ENCODE measurements at regions not wholly inside any gene's neighbourhood (a gene's known extent, or its start where the extent isn't known, plus 50 kb on each side); places are given as distances from the start of the nearest gene placed in this dataset.

- no peak for DNase-seq
These were observed 123.3 kb upstream of the THY1 start for GRCh38 chr11:119545978-119546915.

- no peak for DNase-seq
These were observed 117.6 kb upstream of the THY1 start for GRCh38 chr11:119540370-119541125.

- DNase-seq, result no peak
These were observed 116.6 kb upstream of the THY1 start for GRCh38 chr11:119539583-119539982.

- no peak for DNase-seq
These were observed 115.8 kb upstream of the THY1 start for GRCh38 chr11:119538753-119539152.

- DNase-seq, result no peak
These were observed 114.6 kb upstream of the THY1 start for GRCh38 chr11:119537306-119538253.

- no peak for DNase-seq
These were observed 113.8 kb upstream of the THY1 start for GRCh38 chr11:119536801-119537200.

GRCh38 chr11:119533921-119534736, 111.2 kb upstream of the THY1 start:
- DNase-seq, result peak in 3 of 5 donors; percentile 10 to 36 (median 15)

- no peak for DNase-seq
These were observed 110.5 kb upstream of the THY1 start for GRCh38 chr11:119533462-119533861.

- no peak for DNase-seq
These were observed 109.6 kb upstream of the THY1 start for GRCh38 chr11:119532551-119532950.

GRCh38 chr11:119531623-119532022, 108.7 kb upstream of the THY1 start:
- no peak for DNase-seq

GRCh38 chr11:119531056-119531455, 108.1 kb upstream of the THY1 start:
- no peak for DNase-seq

GRCh38 chr11:119530509-119530908, 107.5 kb upstream of the THY1 start:
- no peak for DNase-seq

- no peak for DNase-seq
These were observed 107.0 kb upstream of the THY1 start for GRCh38 chr11:119529936-119530335.

- no peak for DNase-seq
These were observed 106.3 kb upstream of the THY1 start for GRCh38 chr11:119529063-119529845.

- DNase-seq, result no peak
These were observed 102.9 kb upstream of the THY1 start for GRCh38 chr11:119525867-119526196.

GRCh38 chr11:119525180-119525866, 102.4 kb upstream of the THY1 start:
- no peak for DNase-seq

GRCh38 chr11:119523539-119524157, 100.7 kb upstream of the THY1 start:
- no peak for DNase-seq

GRCh38 chr11:119522609-119523008, 99.6 kb upstream of the THY1 start:
- DNase-seq, result no peak

- DNase-seq, result no peak
These were observed 98.6 kb upstream of the THY1 start for GRCh38 chr11:119521551-119521950.

GRCh38 chr11:119520966-119521365, 98.0 kb upstream of the THY1 start:
- DNase-seq, result no peak
